K562 (cell line): ENCODE measurements at regions not wholly inside any gene's neighbourhood (a gene's known extent, or its start where the extent isn't known, plus 50 kb on each side); places are given as distances from the start of the nearest gene placed in this dataset.

ENCODE experiments used
- ATAC-seq: fragments of 200-7000 bp; cut with Tn5 transposase; 3 replicates; pipeline ENCODE4 v1.9.1; 2020; ENCODE audit warnings: moderate library complexity
- BruUV-seq: library from RNA; stranded (reverse); fragments of 400-500 nt; replicated peaks from 2 replicates; lab custom pipeline; 2021; lab: Mats Ljungman, UMichigan
- CTCF ChIA-PET: fragments of 300-600 bp; formaldehyde crosslinking; extraction: SDS; loops from one replicate; lab custom pipeline; 2021; ENCODE audit warnings: low intra/inter-chr PET ratio; lab: Yijun Ruan, JAX
- POLR2A ChIA-PET: fragments of 300-600, 350-650 bp; sonication (Branson Sonifier 250); formaldehyde crosslinking; extraction: SDS; loops from one replicate; lab custom pipeline; 2021; ENCODE audit warnings: antibody characterized with exemption, inconsistent platforms; lab: Yijun Ruan, JAX
- DNase-seq, 4 experiments: peaks; one replicate each; pipeline versions ENCODE4 v3.0.0 to v3.0.0-alpha.2; 2011 to 2018; ENCODE audit warnings: low spot score in 3 of 4, mixed read lengths in 3 of 4; ENCODE audit errors: extremely low read depth in 1 of 4
- FAIRE-seq: peaks from 2 replicates; lab custom pipeline; 2011; peaks lifted over from hg19 to GRCh38; lab: Jason Lieb, UNC
- H2AFZ ChIP-seq: 2 replicates; pipeline ENCODE4 v1.6.0; 2011; ENCODE audit warnings: low read depth, low read length, control low read depth, inconsistent platforms
- H3K27ac ChIP-seq: fragments of 200-600 bp; 3 replicates; pipeline ENCODE4 v1.8.0; 2011; ENCODE audit warnings: low read depth, mild to moderate bottlenecking, control low read depth, inconsistent platforms, low read length, moderate library complexity, mixed read lengths; ENCODE audit errors: extremely low read depth
- H3K27me3 ChIP-seq, 2 experiments: fragments of 300-600 bp in 1 of 2; 2 replicates in 1 of 2; 3 replicates in 1 of 2; pipeline versions ENCODE4 v1.6.0 to v1.8.0; 2011; ENCODE audit warnings: inconsistent platforms in 2 of 2, low read length in 2 of 2, mild to moderate bottlenecking in 1 of 2, mixed read lengths in 1 of 2, moderate library complexity in 1 of 2; ENCODE audit not compliant: control insufficient read depth in 2 of 2, insufficient read depth in 2 of 2
- H3K36me3 ChIP-seq: fragments of 300-600 bp; 3 replicates; pipeline ENCODE4 v1.8.0; 2011; ENCODE audit warnings: mild to moderate bottlenecking, low read length, inconsistent platforms; ENCODE audit not compliant: control insufficient read depth, insufficient read depth
- H3K4me1 ChIP-seq, 2 experiments: fragments of 200-600 bp in 1 of 2; replicated peaks in 1 of 2; 2 replicates in 1 of 2; 3 replicates in 1 of 2; pipeline versions ENCODE4 v1.5.1 to v1.8.0; 2011; ENCODE audit warnings: inconsistent platforms in 2 of 2, low read length in 2 of 2, mild to moderate bottlenecking in 1 of 2, mixed read lengths in 1 of 2, moderate library complexity in 1 of 2; ENCODE audit not compliant: control insufficient read depth in 2 of 2, insufficient read depth in 2 of 2
- H3K4me2 ChIP-seq: 2 replicates; pipeline ENCODE4 v1.6.1; 2011; ENCODE audit warnings: low read length, control low read depth, inconsistent platforms, mixed read lengths; ENCODE audit not compliant: insufficient read depth
- H3K4me3 ChIP-seq: fragments of 200-600 bp; sonication (generic), shearing (Covaris generic); 2 replicates; pipeline ENCODE4 v1.5.1; 2016; ENCODE audit warnings: control low read depth, inconsistent platforms
- H3K79me2 ChIP-seq: fragments of 200-600 bp; 3 replicates; pipeline ENCODE4 v1.8.0; 2011; ENCODE audit warnings: low read length, inconsistent platforms; ENCODE audit not compliant: control insufficient read depth, insufficient read depth
- H3K9ac ChIP-seq, 2 experiments: 2 replicates each; pipeline versions ENCODE4 v1.6.0 to v1.6.1; 2011; ENCODE audit warnings: low read depth in 2 of 2, low read length in 2 of 2, control low read depth in 1 of 2, inconsistent platforms in 1 of 2, mild to moderate bottlenecking in 1 of 2, mixed read lengths in 1 of 2; ENCODE audit not compliant: insufficient read depth in 1 of 2
- H3K9me1 ChIP-seq: one replicate; pipeline ENCODE4 v1.6.0; 2011; ENCODE audit warnings: inconsistent platforms, mild to moderate bottlenecking, low read length, moderate library complexity; ENCODE audit not compliant: control insufficient read depth, insufficient read depth
- H3K9me3 ChIP-seq: replicated peaks from 2 replicates; pipeline ENCODE4 v1.5.1; 2011; ENCODE audit warnings: low read depth, low read length, inconsistent platforms; ENCODE audit not compliant: control insufficient read depth, insufficient read depth
- H4K20me1 ChIP-seq: replicated peaks from 2 replicates; pipeline ENCODE4 v1.6.1; 2011; ENCODE audit warnings: low read length, inconsistent platforms, mixed read lengths; ENCODE audit not compliant: control insufficient read depth, insufficient read depth
- EGR1 ChIP-seq: fragments of 450-650 bp; conservative IDR thresholded peaks from 2 replicates; pipeline ENCODE4 v1.6.1; 2017; ENCODE audit warnings: mild to moderate bottlenecking
- MYC ChIP-seq, 2 experiments: fragments of 250-450 bp in 1 of 2; sonication (Bioruptor Pico) in 1 of 2; IDR thresholded peaks; 2 replicates each; pipeline versions ENCODE4 v1.5.1 to v1.6.1; 2012 to 2021; ENCODE audit warnings: low read depth in 2 of 2, borderline replicate concordance in 1 of 2, improper control_type of control experiment in 1 of 2, low read length in 1 of 2, mild to moderate bottlenecking in 1 of 2, moderate library complexity in 1 of 2
- NRF1 ChIP-seq, 2 experiments: fragments of 450-650 bp; IDR thresholded peaks in 1 of 2; conservative IDR thresholded peaks in 1 of 2; 2 replicates each; pipeline ENCODE4 v1.6.1; 2014; ENCODE audit warnings: mild to moderate bottlenecking in 2 of 2
- PREB ChIP-seq: sonication (generic); formaldehyde crosslinking; IDR thresholded peaks from 2 replicates; pipeline ENCODE4 v1.8.1; 2023; ENCODE audit warnings: mild to moderate bottlenecking, missing genetic modification reagents
- SAP30 ChIP-seq: fragments of 200-600 bp; sonication (generic); IDR thresholded peaks from 2 replicates; pipeline ENCODE4 v1.6.1; 2012; ENCODE audit warnings: borderline replicate concordance, low read depth, mild to moderate bottlenecking, moderate library complexity, low read length, control low read depth, inconsistent platforms; ENCODE audit not compliant: insufficient read depth, poor library complexity, severe bottlenecking
- SLC30A9 ChIP-seq: fragments of 250-450 bp; sonication (Bioruptor Pico); IDR thresholded peaks from 2 replicates; pipeline ENCODE4 v1.8.0; 2022; ENCODE audit warnings: mild to moderate bottlenecking, moderate library complexity
- ZNF121 ChIP-seq: sonication (generic); formaldehyde crosslinking; conservative IDR thresholded peaks from 2 replicates; pipeline ENCODE4 v1.8.0; 2022; ENCODE audit warnings: missing genetic modification reagents
- ZNF311 ChIP-seq: fragments of 250-450 bp; sonication (Bioruptor Pico); IDR thresholded peaks from 2 replicates; pipeline ENCODE4 v1.4.0; 2020; ENCODE audit warnings: mild to moderate bottlenecking, moderate library complexity
- ZNF707 ChIP-seq: fragments of 250-450 bp; sonication (Bioruptor Pico); conservative IDR thresholded peaks from 2 replicates; pipeline ENCODE4 v1.8.0; 2022; ENCODE audit warnings: inconsistent platforms, mild to moderate bottlenecking, moderate library complexity
- WGBS: fragments of 100-300 bp; shearing (Covaris generic); methylation state at CpG from one replicate; pipeline ENCODE4 v1.1.6; 2016; ENCODE audit warnings: low coverage, mixed read lengths; ENCODE audit not compliant: insufficient coverage; ENCODE audit errors: missing lambda C conversion rate; 5-methylcytosine and 5-hydroxymethylcytosine counted together
- in situ Hi-C: fragments of 300-500 bp; cut with MboI; formaldehyde crosslinking; loops from 4 replicates; pipeline ENCODE4 v1.15.0; 2018; ENCODE audit warnings: inconsistent platforms, mixed read lengths
- intact Hi-C: fragments of 100-400 bp; cut with micrococcal nuclease; formaldehyde crosslinking; loops from 2 replicates; pipeline ENCODE4 v1.14.2; 2022
- TF ChIP-seq, protein P1 (sequence below): sonication (generic); formaldehyde crosslinking; IDR thresholded peaks from 2 replicates; pipeline ENCODE4 v1.9.0; 2022; ENCODE audit warnings: mild to moderate bottlenecking, missing genetic modification reagents
- TF ChIP-seq, protein P2 (sequence below), 2 experiments: fragments of 450-650 bp; IDR thresholded peaks; 2 replicates each; pipeline ENCODE4 v1.6.1; 2016; ENCODE audit warnings: mild to moderate bottlenecking in 2 of 2, borderline replicate concordance in 1 of 2, low read depth in 1 of 2, moderate library complexity in 1 of 2

GRCh38 chr2:167489325-167489724 is 601.0 kb downstream of the XIRP2 start:
- no peak overlapping the region for H3K9ac ChIP-seq
- ATAC-seq (no peak), DNase-seq (no peak), FAIRE-seq (no peak)
- no TSS peak for BruUV-seq
- no peaks in the 10 kb centered on the region for H4K20me1 ChIP-seq
- 0% methylated on average over 2 of the region's 2 CpGs for WGBS
- H2AFZ ChIP-seq = no peak overlapping the region
- no peak overlapping the region for H3K27ac ChIP-seq
- H3K4me2 ChIP-seq = no peak overlapping the region
- CTCF ChIA-PET = no interaction called here
- H3K9me3 ChIP-seq = no peaks in the 10 kb centered on the region
- intact Hi-C loops = no loop called here
- POLR2A ChIA-PET = no interaction called here
- no peaks in the 10 kb centered on the region for H3K36me3 ChIP-seq
- H3K9me1 ChIP-seq = no peaks in the 10 kb centered on the region
- no peak overlapping the region for H3K4me3 ChIP-seq
- H3K4me1 ChIP-seq = no peaks in the 10 kb centered on the region
- no peaks in the 10 kb centered on the region for H3K79me2 ChIP-seq
- no peaks in the 10 kb centered on the region for H3K27me3 ChIP-seq
- in situ Hi-C loops = no loop called here
- no peak for TF ChIP-seq ZNF707 (CRISPR knock-in tag)
- no peak for TF ChIP-seq SAP30
- TF ChIP-seq SLC30A9 (CRISPR knock-in tag) = no peak
- no peak for TF ChIP-seq NRF1 (conservative IDR thresholded peaks at IDR 0.05 in 1 of 2, IDR thresholded peaks at IDR 0.05 in 1 of 2)
- TF ChIP-seq, protein P1, sequence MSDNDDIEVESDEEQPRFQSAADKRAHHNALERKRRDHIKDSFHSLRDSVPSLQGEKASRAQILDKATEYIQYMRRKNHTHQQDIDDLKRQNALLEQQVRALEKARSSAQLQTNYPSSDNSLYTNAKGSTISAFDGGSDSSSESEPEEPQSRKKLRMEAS (CRISPR knock-in tag) = no peak
- no peak for TF ChIP-seq ZNF311
- no peak for TF ChIP-seq EGR1
- no peak for TF ChIP-seq PREB (CRISPR knock-in tag)
- TF ChIP-seq ZNF121 (CRISPR knock-in tag) = no peak
- no peak for TF ChIP-seq MYC (IDR thresholded peaks at IDR 0.05; ENCODE audit: low read depth, low read length)
- no peak for TF ChIP-seq MYC (CRISPR knock-in tag; IDR thresholded peaks at IDR 0.05; ENCODE audit: borderline replicate concordance, low read depth)
- TF ChIP-seq, protein P2, sequence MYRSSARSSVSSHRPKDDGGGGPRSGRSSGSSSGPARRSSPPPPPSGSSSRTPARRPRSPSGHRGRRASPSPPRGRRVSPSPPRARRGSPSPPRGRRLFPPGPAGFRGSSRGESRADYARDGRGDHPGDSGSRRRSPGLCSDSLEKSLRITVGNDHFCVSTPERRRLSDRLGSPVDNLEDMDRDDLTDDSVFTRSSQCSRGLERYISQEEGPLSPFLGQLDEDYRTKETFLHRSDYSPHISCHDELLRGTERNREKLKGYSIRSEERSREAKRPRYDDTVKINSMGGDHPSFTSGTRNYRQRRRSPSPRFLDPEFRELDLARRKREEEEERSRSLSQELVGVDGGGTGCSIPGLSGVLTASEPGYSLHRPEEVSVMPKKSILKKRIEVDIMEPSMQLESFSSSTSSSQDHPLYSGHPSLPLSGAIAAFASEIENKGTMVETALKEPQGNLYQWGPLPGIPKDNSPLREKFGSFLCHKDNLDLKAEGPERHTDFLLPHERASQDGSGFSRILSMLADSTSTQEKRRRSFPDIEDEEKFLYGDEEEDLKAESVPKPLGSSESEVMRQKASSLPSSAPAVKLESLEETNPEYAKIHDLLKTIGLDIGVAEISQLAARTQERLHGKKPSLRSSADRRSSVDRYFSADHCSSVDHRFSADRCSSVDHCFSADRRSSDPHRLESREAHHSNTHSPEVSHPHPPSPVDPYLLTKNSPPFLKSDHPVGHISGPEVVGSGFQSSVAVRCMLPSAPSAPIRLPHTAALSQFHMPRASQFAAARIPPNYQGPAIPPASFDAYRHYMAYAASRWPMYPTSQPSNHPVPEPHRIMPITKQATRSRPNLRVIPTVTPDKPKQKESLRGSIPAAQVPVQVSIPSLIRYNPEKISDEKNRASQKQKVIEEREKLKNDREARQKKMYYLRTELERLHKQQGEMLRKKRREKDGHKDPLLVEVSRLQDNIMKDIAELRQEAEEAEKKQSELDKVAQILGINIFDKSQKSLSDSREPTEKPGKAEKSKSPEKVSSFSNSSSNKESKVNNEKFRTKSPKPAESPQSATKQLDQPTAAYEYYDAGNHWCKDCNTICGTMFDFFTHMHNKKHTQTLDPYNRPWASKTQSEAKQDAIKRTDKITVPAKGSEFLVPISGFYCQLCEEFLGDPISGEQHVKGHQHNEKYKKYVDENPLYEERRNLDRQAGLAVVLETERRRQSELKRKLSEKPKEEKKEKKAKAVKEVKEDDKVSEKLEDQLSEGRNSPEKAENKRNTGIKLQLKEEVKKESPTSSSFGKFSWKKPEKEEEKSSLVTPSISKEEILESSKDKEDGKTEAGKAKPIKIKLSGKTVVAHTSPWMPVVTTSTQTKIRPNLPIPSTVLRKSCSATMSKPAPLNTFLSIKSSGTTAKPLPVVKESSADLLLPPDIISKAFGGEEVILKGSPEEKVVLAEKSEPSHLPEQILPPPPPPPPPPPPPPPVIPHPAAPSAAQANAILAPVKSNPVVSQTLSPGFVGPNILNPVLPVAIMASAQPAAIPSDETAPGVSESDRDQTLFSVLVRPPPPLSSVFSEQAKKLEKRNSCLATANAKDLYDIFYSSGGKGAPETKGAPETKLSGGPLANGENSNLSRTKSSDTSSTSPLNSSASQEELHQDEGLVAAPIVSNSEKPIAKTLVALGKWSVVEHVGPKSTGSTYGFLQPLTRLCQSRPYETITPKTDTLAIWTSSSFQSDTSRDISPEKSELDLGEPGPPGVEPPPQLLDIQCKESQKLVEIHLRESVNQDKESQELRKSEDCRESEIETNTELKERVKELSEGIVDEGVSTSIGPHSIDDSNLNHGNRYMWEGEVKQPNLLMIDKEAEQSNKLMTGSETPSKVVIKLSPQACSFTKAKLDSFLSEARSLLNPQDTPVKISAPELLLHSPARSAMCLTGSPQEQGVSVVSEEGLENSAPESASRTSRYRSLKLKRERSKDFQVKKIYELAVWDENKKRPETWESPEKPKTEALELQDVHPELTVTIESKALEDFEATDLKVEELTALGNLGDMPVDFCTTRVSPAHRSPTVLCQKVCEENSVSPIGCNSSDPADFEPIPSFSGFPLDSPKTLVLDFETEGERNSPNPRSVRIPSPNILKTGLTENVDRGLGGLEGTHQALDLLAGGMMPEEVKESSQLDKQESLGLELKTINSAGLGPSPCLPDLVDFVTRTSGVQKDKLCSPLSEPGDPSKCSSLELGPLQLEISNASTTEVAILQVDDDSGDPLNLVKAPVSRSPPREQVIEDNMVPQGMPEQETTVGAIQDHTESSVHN (IDR thresholded peaks at IDR 0.05; ENCODE audit: borderline replicate concordance in 1 of 2, low read depth in 1 of 2) = no peak
